ENCODE measurements at regions not wholly inside any gene's neighbourhood (a gene's known extent, or its start where the extent isn't known, plus 50 kb on each side); places are given as distances from the start of the nearest gene placed in this dataset.

GRCh38 chr15:94033014-94033682, 198.2 kb upstream of the MCTP2 start:
- TF ChIP-seq ZFP30 (CRISPR knock-in tag; IDR thresholded peaks at IDR 0.05) (no peak), TOX (CRISPR knock-in tag; IDR thresholded peaks at IDR 0.05; ENCODE audit: borderline replicate concordance) (no peak), SNAI2 (CRISPR knock-in tag; IDR thresholded peaks at IDR 0.05) (no peak), ZNF565 (CRISPR knock-in tag; conservative IDR thresholded peaks at IDR 0.05; ENCODE audit: low read depth) (no peak), CSRNP3 (CRISPR knock-in tag; IDR thresholded peaks at IDR 0.05) (no peak), PATZ1 (CRISPR knock-in tag; IDR thresholded peaks at IDR 0.05; ENCODE audit: borderline replicate concordance) (no peak), BACH2 (CRISPR knock-in tag; IDR thresholded peaks at IDR 0.05; ENCODE audit: borderline replicate concordance) (no peak), ESRRG (CRISPR knock-in tag; IDR thresholded peaks at IDR 0.05) (no peak)
- TF ChIP-seq, protein P1, sequence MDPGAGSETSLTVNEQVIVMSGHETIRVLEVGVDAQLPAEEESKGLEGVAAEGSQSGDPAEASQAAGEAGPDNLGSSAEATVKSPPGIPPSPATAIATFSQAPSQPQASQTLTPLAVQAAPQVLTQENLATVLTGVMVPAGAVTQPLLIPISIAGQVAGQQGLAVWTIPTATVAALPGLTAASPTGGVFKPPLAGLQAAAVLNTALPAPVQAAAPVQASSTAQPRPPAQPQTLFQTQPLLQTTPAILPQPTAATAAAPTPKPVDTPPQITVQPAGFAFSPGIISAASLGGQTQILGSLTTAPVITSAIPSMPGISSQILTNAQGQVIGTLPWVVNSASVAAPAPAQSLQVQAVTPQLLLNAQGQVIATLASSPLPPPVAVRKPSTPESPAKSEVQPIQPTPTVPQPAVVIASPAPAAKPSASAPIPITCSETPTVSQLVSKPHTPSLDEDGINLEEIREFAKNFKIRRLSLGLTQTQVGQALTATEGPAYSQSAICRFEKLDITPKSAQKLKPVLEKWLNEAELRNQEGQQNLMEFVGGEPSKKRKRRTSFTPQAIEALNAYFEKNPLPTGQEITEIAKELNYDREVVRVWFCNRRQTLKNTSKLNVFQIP (CRISPR knock-in tag; IDR thresholded peaks at IDR 0.05; ENCODE audit: borderline replicate concordance, low read depth), result no peak
- ATAC-seq, result no peak

- TF ChIP-seq ZNF8 (CRISPR knock-in tag; IDR thresholded peaks at IDR 0.05) (no peak), ZFP30 (CRISPR knock-in tag; IDR thresholded peaks at IDR 0.05) (no peak), PATZ1 (CRISPR knock-in tag; IDR thresholded peaks at IDR 0.05; ENCODE audit: borderline replicate concordance) (no peak), RARB (CRISPR knock-in tag; IDR thresholded peaks at IDR 0.05) (no peak), ZNF565 (CRISPR knock-in tag; conservative IDR thresholded peaks at IDR 0.05; ENCODE audit: low read depth) (no peak), TOX (CRISPR knock-in tag; IDR thresholded peaks at IDR 0.05; ENCODE audit: borderline replicate concordance) (no peak), SNAI2 (CRISPR knock-in tag; IDR thresholded peaks at IDR 0.05) (no peak), ZC3H10 (CRISPR knock-in tag; IDR thresholded peaks at IDR 0.05) (no peak), PPARA (CRISPR knock-in tag; IDR thresholded peaks at IDR 0.05; ENCODE audit: borderline replicate concordance) (no peak), ISL1 (CRISPR knock-in tag; IDR thresholded peaks at IDR 0.05) (no peak), ZNF70 (CRISPR knock-in tag; IDR thresholded peaks at IDR 0.05) (no peak), GLIS3 (CRISPR knock-in tag; IDR thresholded peaks at IDR 0.05) (no peak), ESRRG (CRISPR knock-in tag; IDR thresholded peaks at IDR 0.05) (no peak), CSRNP3 (CRISPR knock-in tag; IDR thresholded peaks at IDR 0.05) (no peak), CREB5 (CRISPR knock-in tag; IDR thresholded peaks at IDR 0.05; ENCODE audit: low read depth) (no peak)
- TF ChIP-seq, protein P2, sequence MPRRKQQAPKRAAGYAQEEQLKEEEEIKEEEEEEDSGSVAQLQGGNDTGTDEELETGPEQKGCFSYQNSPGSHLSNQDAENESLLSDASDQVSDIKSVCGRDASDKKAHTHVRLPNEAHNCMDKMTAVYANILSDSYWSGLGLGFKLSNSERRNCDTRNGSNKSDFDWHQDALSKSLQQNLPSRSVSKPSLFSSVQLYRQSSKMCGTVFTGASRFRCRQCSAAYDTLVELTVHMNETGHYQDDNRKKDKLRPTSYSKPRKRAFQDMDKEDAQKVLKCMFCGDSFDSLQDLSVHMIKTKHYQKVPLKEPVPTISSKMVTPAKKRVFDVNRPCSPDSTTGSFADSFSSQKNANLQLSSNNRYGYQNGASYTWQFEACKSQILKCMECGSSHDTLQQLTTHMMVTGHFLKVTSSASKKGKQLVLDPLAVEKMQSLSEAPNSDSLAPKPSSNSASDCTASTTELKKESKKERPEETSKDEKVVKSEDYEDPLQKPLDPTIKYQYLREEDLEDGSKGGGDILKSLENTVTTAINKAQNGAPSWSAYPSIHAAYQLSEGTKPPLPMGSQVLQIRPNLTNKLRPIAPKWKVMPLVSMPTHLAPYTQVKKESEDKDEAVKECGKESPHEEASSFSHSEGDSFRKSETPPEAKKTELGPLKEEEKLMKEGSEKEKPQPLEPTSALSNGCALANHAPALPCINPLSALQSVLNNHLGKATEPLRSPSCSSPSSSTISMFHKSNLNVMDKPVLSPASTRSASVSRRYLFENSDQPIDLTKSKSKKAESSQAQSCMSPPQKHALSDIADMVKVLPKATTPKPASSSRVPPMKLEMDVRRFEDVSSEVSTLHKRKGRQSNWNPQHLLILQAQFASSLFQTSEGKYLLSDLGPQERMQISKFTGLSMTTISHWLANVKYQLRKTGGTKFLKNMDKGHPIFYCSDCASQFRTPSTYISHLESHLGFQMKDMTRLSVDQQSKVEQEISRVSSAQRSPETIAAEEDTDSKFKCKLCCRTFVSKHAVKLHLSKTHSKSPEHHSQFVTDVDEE (CRISPR knock-in tag; IDR thresholded peaks at IDR 0.05), result no peak
Observed at GRCh38 chr15:94032571-94032970, 198.8 kb upstream of the MCTP2 start.

More at GRCh38 chr15:94032571-94032970, 198.8 kb upstream of the MCTP2 start:
- ATAC-seq, result no peak
